ENCODE measurements at regions not wholly inside any gene's neighbourhood (a gene's known extent, or its start where the extent isn't known, plus 50 kb on each side); places are given as distances from the start of the nearest gene placed in this dataset.

GRCh38 chr3:182603501-182603900, 189.8 kb upstream of the ATP11B start:
- TF ChIP-seq POLR2A (IDR thresholded peaks at IDR 0.05), result no peak
- TF ChIP-seq, protein P1, sequence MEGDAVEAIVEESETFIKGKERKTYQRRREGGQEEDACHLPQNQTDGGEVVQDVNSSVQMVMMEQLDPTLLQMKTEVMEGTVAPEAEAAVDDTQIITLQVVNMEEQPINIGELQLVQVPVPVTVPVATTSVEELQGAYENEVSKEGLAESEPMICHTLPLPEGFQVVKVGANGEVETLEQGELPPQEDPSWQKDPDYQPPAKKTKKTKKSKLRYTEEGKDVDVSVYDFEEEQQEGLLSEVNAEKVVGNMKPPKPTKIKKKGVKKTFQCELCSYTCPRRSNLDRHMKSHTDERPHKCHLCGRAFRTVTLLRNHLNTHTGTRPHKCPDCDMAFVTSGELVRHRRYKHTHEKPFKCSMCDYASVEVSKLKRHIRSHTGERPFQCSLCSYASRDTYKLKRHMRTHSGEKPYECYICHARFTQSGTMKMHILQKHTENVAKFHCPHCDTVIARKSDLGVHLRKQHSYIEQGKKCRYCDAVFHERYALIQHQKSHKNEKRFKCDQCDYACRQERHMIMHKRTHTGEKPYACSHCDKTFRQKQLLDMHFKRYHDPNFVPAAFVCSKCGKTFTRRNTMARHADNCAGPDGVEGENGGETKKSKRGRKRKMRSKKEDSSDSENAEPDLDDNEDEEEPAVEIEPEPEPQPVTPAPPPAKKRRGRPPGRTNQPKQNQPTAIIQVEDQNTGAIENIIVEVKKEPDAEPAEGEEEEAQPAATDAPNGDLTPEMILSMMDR (IDR thresholded peaks at IDR 0.05), result no peak
- TF ChIP-seq POLR2AphosphoS5 (IDR thresholded peaks at IDR 0.05), result no peak

Data from suprapubic skin (tissue), 4 donors.